ENCODE measurements at regions not wholly inside any gene's neighbourhood (a gene's known extent, or its start where the extent isn't known, plus 50 kb on each side); places are given as distances from the start of the nearest gene placed in this dataset.
"Not testable (repeated sequence)": the region's sequence is repeated elsewhere in the genome, so short reads cannot be mapped to it uniquely, and the experiment has no call there.

- no peak for DNase-seq
Observed at GRCh38 chr2:17188721-17189120, 329.5 kb downstream of the RAD51AP2 start.

GRCh38 chr2:17184512-17184911 lies 333.7 kb downstream of the RAD51AP2 start:
- DNase-seq = no peak

GRCh38 chr2:17182399-17182798 lies 335.8 kb downstream of the RAD51AP2 start:
- DNase-seq = no peak

GRCh38 chr2:17181051-17181752 lies 337.0 kb downstream of the RAD51AP2 start:
- DNase-seq = no peak

GRCh38 chr2:17179145-17179808 lies 339.0 kb downstream of the RAD51AP2 start:
- DNase-seq = no peak

- no peak for DNase-seq
Observed at GRCh38 chr2:17177088-17177487, 341.2 kb downstream of the RAD51AP2 start.

- no peak for DNase-seq
Observed at GRCh38 chr2:17171446-17172049, 346.7 kb downstream of the RAD51AP2 start.

- no peak for DNase-seq
Observed at GRCh38 chr2:17166506-17166905, 351.7 kb downstream of the RAD51AP2 start.

- no peak for DNase-seq
Observed at GRCh38 chr2:17164550-17164949, 353.7 kb downstream of the RAD51AP2 start.

GRCh38 chr2:17163638-17164037 lies 354.6 kb downstream of the RAD51AP2 start:
- DNase-seq = no peak

- DNase-seq = no peak
Observed at GRCh38 chr2:17162713-17163112, 355.5 kb downstream of the RAD51AP2 start.

- no peak for DNase-seq
Observed at GRCh38 chr2:17160594-17160993, 357.6 kb downstream of the RAD51AP2 start.

- DNase-seq = no peak
Observed at GRCh38 chr2:17156086-17156485, 362.2 kb downstream of the RAD51AP2 start.

- no peak for DNase-seq
Observed at GRCh38 chr2:17149945-17150344, 368.3 kb downstream of the RAD51AP2 start.

GRCh38 chr2:17148407-17149145 lies 369.7 kb downstream of the RAD51AP2 start:
- no peak for DNase-seq

GRCh38 chr2:17146358-17146757 lies 371.9 kb downstream of the RAD51AP2 start:
- DNase-seq = no peak

- no peak for DNase-seq
Observed at GRCh38 chr2:17136877-17137276, 381.4 kb downstream of the RAD51AP2 start.

GRCh38 chr2:17136231-17136630 lies 382.0 kb downstream of the RAD51AP2 start:
- DNase-seq = no peak

- DNase-seq = no peak
Observed at GRCh38 chr2:17135619-17136018, 382.6 kb downstream of the RAD51AP2 start.

GRCh38 chr2:17133052-17133671 lies 385.1 kb downstream of the RAD51AP2 start:
- no peak for DNase-seq

- not testable (repeated sequence) for DNase-seq
Observed at GRCh38 chr2:17130627-17131026, 387.6 kb downstream of the RAD51AP2 start.

GRCh38 chr2:17125989-17126620 lies 392.1 kb downstream of the RAD51AP2 start:
- DNase-seq = no peak
